K562 (cell line): ENCODE measurements at regions not wholly inside any gene's neighbourhood (a gene's known extent, or its start where the extent isn't known, plus 50 kb on each side); places are given as distances from the start of the nearest gene placed in this dataset.

Source experiments
- ATAC-seq: fragments of 200-7000 bp; cut with Tn5 transposase; 3 replicates; pipeline ENCODE4 v1.9.1; 2020; ENCODE audit warnings: moderate library complexity
- BruUV-seq: library from RNA; stranded (reverse); fragments of 400-500 nt; replicated peaks from 2 replicates; lab custom pipeline; 2021; lab: Mats Ljungman, UMichigan
- CTCF ChIA-PET: fragments of 300-600 bp; formaldehyde crosslinking; extraction: SDS; loops from one replicate; lab custom pipeline; 2021; ENCODE audit warnings: low intra/inter-chr PET ratio; lab: Yijun Ruan, JAX
- POLR2A ChIA-PET: fragments of 300-600, 350-650 bp; sonication (Branson Sonifier 250); formaldehyde crosslinking; extraction: SDS; loops from one replicate; lab custom pipeline; 2021; ENCODE audit warnings: antibody characterized with exemption, inconsistent platforms; lab: Yijun Ruan, JAX
- DNase-seq, 4 experiments: peaks; one replicate each; pipeline versions ENCODE4 v3.0.0 to v3.0.0-alpha.2; 2011 to 2018; ENCODE audit warnings: low spot score in 3 of 4, mixed read lengths in 3 of 4; ENCODE audit errors: extremely low read depth in 1 of 4
- FAIRE-seq: peaks from 2 replicates; lab custom pipeline; 2011; peaks lifted over from hg19 to GRCh38; lab: Jason Lieb, UNC
- H2AFZ ChIP-seq: 2 replicates; pipeline ENCODE4 v1.6.0; 2011; ENCODE audit warnings: low read depth, low read length, control low read depth, inconsistent platforms
- H3K27ac ChIP-seq: fragments of 200-600 bp; 3 replicates; pipeline ENCODE4 v1.8.0; 2011; ENCODE audit warnings: low read depth, mild to moderate bottlenecking, control low read depth, inconsistent platforms, low read length, moderate library complexity, mixed read lengths; ENCODE audit errors: extremely low read depth
- H3K27me3 ChIP-seq, 2 experiments: fragments of 300-600 bp in 1 of 2; 2 replicates in 1 of 2; 3 replicates in 1 of 2; pipeline versions ENCODE4 v1.6.0 to v1.8.0; 2011; ENCODE audit warnings: inconsistent platforms in 2 of 2, low read length in 2 of 2, mild to moderate bottlenecking in 1 of 2, mixed read lengths in 1 of 2, moderate library complexity in 1 of 2; ENCODE audit not compliant: control insufficient read depth in 2 of 2, insufficient read depth in 2 of 2
- H3K36me3 ChIP-seq: fragments of 300-600 bp; 3 replicates; pipeline ENCODE4 v1.8.0; 2011; ENCODE audit warnings: mild to moderate bottlenecking, low read length, inconsistent platforms; ENCODE audit not compliant: control insufficient read depth, insufficient read depth
- H3K4me1 ChIP-seq, 2 experiments: fragments of 200-600 bp in 1 of 2; replicated peaks in 1 of 2; 2 replicates in 1 of 2; 3 replicates in 1 of 2; pipeline versions ENCODE4 v1.5.1 to v1.8.0; 2011; ENCODE audit warnings: inconsistent platforms in 2 of 2, low read length in 2 of 2, mild to moderate bottlenecking in 1 of 2, mixed read lengths in 1 of 2, moderate library complexity in 1 of 2; ENCODE audit not compliant: control insufficient read depth in 2 of 2, insufficient read depth in 2 of 2
- H3K4me2 ChIP-seq: 2 replicates; pipeline ENCODE4 v1.6.1; 2011; ENCODE audit warnings: low read length, control low read depth, inconsistent platforms, mixed read lengths; ENCODE audit not compliant: insufficient read depth
- H3K4me3 ChIP-seq: fragments of 200-600 bp; sonication (generic), shearing (Covaris generic); 2 replicates; pipeline ENCODE4 v1.5.1; 2016; ENCODE audit warnings: control low read depth, inconsistent platforms
- H3K79me2 ChIP-seq: fragments of 200-600 bp; 3 replicates; pipeline ENCODE4 v1.8.0; 2011; ENCODE audit warnings: low read length, inconsistent platforms; ENCODE audit not compliant: control insufficient read depth, insufficient read depth
- H3K9ac ChIP-seq, 2 experiments: 2 replicates each; pipeline versions ENCODE4 v1.6.0 to v1.6.1; 2011; ENCODE audit warnings: low read depth in 2 of 2, low read length in 2 of 2, control low read depth in 1 of 2, inconsistent platforms in 1 of 2, mild to moderate bottlenecking in 1 of 2, mixed read lengths in 1 of 2; ENCODE audit not compliant: insufficient read depth in 1 of 2
- H3K9me1 ChIP-seq: one replicate; pipeline ENCODE4 v1.6.0; 2011; ENCODE audit warnings: inconsistent platforms, mild to moderate bottlenecking, low read length, moderate library complexity; ENCODE audit not compliant: control insufficient read depth, insufficient read depth
- H3K9me3 ChIP-seq: replicated peaks from 2 replicates; pipeline ENCODE4 v1.5.1; 2011; ENCODE audit warnings: low read depth, low read length, inconsistent platforms; ENCODE audit not compliant: control insufficient read depth, insufficient read depth
- H4K20me1 ChIP-seq: replicated peaks from 2 replicates; pipeline ENCODE4 v1.6.1; 2011; ENCODE audit warnings: low read length, inconsistent platforms, mixed read lengths; ENCODE audit not compliant: control insufficient read depth, insufficient read depth
- GATAD2B ChIP-seq: fragments of 450-650 bp; IDR thresholded peaks from 2 replicates; pipeline ENCODE4 v1.6.1; 2017; ENCODE audit warnings: mild to moderate bottlenecking, borderline replicate concordance
- RAD21 ChIP-seq, 2 experiments: fragments of 250-450 bp in 1 of 2; fragments of 450-650 bp in 1 of 2; sonication (Bioruptor Pico) in 1 of 2; formaldehyde crosslinking in 1 of 2; IDR thresholded peaks in 1 of 2; conservative IDR thresholded peaks in 1 of 2; 2 replicates each; pipeline versions ENCODE4 v1.4.0 to v1.8.0; 2020 to 2022; ENCODE audit warnings: mild to moderate bottlenecking in 2 of 2, moderate library complexity in 1 of 2
- WGBS: fragments of 100-300 bp; shearing (Covaris generic); methylation state at CpG from one replicate; pipeline ENCODE4 v1.1.6; 2016; ENCODE audit warnings: low coverage, mixed read lengths; ENCODE audit not compliant: insufficient coverage; ENCODE audit errors: missing lambda C conversion rate; 5-methylcytosine and 5-hydroxymethylcytosine counted together
- in situ Hi-C: fragments of 300-500 bp; cut with MboI; formaldehyde crosslinking; loops from 4 replicates; pipeline ENCODE4 v1.15.0; 2018; ENCODE audit warnings: inconsistent platforms, mixed read lengths
- intact Hi-C: fragments of 100-400 bp; cut with micrococcal nuclease; formaldehyde crosslinking; loops from 2 replicates; pipeline ENCODE4 v1.14.2; 2022
- TF ChIP-seq, protein P1 (sequence below): fragments of 250-450 bp; sonication (Bioruptor Pico); IDR thresholded peaks from 2 replicates; pipeline ENCODE4 v1.8.0; 2021; ENCODE audit warnings: mild to moderate bottlenecking, moderate library complexity
- TF ChIP-seq, protein P2 (sequence below), 2 experiments: fragments of 450-650 bp; formaldehyde crosslinking in 1 of 2; IDR thresholded peaks; 2 replicates each; pipeline versions ENCODE4 v1.4.0 to v1.6.1; 2014 to 2020; ENCODE audit warnings: mild to moderate bottlenecking in 2 of 2, borderline replicate concordance in 1 of 2, low read depth in 1 of 2
- TF ChIP-seq, protein P3 (sequence below), 2 experiments: fragments of 450-650 bp in 1 of 2; sonication (generic) in 1 of 2; formaldehyde crosslinking in 1 of 2; IDR thresholded peaks in 1 of 2; conservative IDR thresholded peaks in 1 of 2; 2 replicates each; pipeline versions ENCODE4 v1.6.1 to v1.8.1; 2016 to 2023; ENCODE audit warnings: mild to moderate bottlenecking in 2 of 2, moderate library complexity in 2 of 2, inconsistent platforms in 1 of 2, missing genetic modification reagents in 1 of 2
- TF ChIP-seq, protein P4 (sequence below), 3 experiments: IDR thresholded peaks in 2 of 3; conservative IDR thresholded peaks in 1 of 3; 2 replicates each; pipeline ENCODE4 v1.5.1; 2011 to 2012; ENCODE audit warnings: low read length in 3 of 3, mild to moderate bottlenecking in 3 of 3, control low read depth in 2 of 3, improper control_type of control experiment in 1 of 3, inconsistent platforms in 1 of 3, low read depth in 1 of 3, mixed read lengths in 1 of 3, moderate library complexity in 1 of 3; ENCODE audit not compliant: insufficient read depth in 2 of 3

DNA sequence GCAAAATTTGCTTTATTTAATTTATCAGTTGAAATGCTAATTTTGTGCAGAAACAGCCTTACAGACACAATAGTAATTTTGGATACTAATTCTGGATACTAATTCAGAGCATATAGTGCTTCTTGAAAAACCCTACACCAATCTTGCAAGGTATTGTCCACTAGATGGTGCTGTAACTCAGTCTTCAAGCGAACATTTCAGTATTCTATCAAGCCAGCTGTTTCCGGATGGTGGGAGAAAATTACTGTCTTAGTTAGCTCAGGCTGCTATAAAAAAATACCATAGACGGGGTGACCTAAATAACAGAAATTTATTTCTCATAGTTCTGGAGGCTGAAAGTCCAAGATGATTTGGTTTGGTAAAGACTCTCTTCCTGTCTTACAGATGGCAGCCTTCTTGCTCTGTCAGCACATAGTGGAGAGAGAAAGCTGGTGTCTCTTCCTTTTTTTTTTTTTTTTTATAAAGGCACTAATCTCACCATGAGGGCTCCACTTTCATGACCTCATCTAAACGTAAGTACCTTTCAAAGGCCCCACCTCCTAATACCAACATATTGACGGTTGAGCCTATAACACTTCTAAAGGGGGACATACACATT, 1306.5 kb upstream of the CDH9 start:
- ATAC-seq (0 out of 3 replicates have a peak, but pooled peaks have one; percentile 37), FAIRE-seq (peak; percentile 44), DNase-seq (peak; percentile 8 to 49 (median 18))
- H3K9me3 ChIP-seq = no peaks in the 10 kb centered on the region
- CTCF ChIA-PET = no interaction called here
- H4K20me1 ChIP-seq = no peaks in the 10 kb centered on the region
- no peak overlapping the region for H3K4me3 ChIP-seq
- intact Hi-C loops (loop anchor here (5.0 kb wide), 1 partner anchor 422 kb away; no protein-coding TSS in a partner anchor), in situ Hi-C loops (loop anchor here (25.0 kb wide), 1 partner anchor 417 kb away; no protein-coding TSS in a partner anchor)
- POLR2A ChIA-PET = interaction anchor here (0.6 kb wide), 1 partner anchor 181 kb away, joined by 3 read pairs; no protein-coding TSS in a partner anchor
- H3K9me1 ChIP-seq = no peaks in the 10 kb centered on the region
- WGBS = 2% methylated on average over 5 of the region's 5 CpGs
- TF ChIP-seq, protein P1, sequence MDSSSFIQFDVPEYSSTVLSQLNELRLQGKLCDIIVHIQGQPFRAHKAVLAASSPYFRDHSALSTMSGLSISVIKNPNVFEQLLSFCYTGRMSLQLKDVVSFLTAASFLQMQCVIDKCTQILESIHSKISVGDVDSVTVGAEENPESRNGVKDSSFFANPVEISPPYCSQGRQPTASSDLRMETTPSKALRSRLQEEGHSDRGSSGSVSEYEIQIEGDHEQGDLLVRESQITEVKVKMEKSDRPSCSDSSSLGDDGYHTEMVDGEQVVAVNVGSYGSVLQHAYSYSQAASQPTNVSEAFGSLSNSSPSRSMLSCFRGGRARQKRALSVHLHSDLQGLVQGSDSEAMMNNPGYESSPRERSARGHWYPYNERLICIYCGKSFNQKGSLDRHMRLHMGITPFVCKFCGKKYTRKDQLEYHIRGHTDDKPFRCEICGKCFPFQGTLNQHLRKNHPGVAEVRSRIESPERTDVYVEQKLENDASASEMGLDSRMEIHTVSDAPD (CRISPR knock-in tag) = no peak
- peak; percentile 68 to 82 for TF ChIP-seq RAD21 (CRISPR knock-in tag; conservative IDR thresholded peaks at IDR 0.05 in 1 of 2, IDR thresholded peaks at IDR 0.05 in 1 of 2)
- TF ChIP-seq, protein P2, sequence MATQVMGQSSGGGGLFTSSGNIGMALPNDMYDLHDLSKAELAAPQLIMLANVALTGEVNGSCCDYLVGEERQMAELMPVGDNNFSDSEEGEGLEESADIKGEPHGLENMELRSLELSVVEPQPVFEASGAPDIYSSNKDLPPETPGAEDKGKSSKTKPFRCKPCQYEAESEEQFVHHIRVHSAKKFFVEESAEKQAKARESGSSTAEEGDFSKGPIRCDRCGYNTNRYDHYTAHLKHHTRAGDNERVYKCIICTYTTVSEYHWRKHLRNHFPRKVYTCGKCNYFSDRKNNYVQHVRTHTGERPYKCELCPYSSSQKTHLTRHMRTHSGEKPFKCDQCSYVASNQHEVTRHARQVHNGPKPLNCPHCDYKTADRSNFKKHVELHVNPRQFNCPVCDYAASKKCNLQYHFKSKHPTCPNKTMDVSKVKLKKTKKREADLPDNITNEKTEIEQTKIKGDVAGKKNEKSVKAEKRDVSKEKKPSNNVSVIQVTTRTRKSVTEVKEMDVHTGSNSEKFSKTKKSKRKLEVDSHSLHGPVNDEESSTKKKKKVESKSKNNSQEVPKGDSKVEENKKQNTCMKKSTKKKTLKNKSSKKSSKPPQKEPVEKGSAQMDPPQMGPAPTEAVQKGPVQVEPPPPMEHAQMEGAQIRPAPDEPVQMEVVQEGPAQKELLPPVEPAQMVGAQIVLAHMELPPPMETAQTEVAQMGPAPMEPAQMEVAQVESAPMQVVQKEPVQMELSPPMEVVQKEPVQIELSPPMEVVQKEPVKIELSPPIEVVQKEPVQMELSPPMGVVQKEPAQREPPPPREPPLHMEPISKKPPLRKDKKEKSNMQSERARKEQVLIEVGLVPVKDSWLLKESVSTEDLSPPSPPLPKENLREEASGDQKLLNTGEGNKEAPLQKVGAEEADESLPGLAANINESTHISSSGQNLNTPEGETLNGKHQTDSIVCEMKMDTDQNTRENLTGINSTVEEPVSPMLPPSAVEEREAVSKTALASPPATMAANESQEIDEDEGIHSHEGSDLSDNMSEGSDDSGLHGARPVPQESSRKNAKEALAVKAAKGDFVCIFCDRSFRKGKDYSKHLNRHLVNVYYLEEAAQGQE (IDR thresholded peaks at IDR 0.05; ENCODE audit: borderline replicate concordance) = peak; percentile 26; the same call in 1 of the 2 replicates
- TF ChIP-seq, protein P2 (CRISPR knock-in tag; IDR thresholded peaks at IDR 0.05; ENCODE audit: low read depth) = no peak
- TF ChIP-seq, protein P3, sequence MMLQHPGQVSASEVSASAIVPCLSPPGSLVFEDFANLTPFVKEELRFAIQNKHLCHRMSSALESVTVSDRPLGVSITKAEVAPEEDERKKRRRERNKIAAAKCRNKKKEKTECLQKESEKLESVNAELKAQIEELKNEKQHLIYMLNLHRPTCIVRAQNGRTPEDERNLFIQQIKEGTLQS (IDR thresholded peaks at IDR 0.05) = no peak
- TF ChIP-seq, protein P3 (CRISPR knock-in tag; conservative IDR thresholded peaks at IDR 0.05) = no peak
- TF ChIP-seq GATAD2B = no peak
- TF ChIP-seq, protein P4, sequence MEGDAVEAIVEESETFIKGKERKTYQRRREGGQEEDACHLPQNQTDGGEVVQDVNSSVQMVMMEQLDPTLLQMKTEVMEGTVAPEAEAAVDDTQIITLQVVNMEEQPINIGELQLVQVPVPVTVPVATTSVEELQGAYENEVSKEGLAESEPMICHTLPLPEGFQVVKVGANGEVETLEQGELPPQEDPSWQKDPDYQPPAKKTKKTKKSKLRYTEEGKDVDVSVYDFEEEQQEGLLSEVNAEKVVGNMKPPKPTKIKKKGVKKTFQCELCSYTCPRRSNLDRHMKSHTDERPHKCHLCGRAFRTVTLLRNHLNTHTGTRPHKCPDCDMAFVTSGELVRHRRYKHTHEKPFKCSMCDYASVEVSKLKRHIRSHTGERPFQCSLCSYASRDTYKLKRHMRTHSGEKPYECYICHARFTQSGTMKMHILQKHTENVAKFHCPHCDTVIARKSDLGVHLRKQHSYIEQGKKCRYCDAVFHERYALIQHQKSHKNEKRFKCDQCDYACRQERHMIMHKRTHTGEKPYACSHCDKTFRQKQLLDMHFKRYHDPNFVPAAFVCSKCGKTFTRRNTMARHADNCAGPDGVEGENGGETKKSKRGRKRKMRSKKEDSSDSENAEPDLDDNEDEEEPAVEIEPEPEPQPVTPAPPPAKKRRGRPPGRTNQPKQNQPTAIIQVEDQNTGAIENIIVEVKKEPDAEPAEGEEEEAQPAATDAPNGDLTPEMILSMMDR (IDR thresholded peaks at IDR 0.05 in 2 of 3, conservative IDR thresholded peaks at IDR 0.05 in 1 of 3; ENCODE audit: insufficient read depth in 2 of 3, low read depth in 1 of 3, low read length in 3 of 3) = peak in 2 of 3 experiments; percentile 30 to 49; a peak in 3 of 6 replicates
- no TSS peak for BruUV-seq
- no peak overlapping the region for H3K27ac ChIP-seq
- no peak overlapping the region for H2AFZ ChIP-seq
- H3K9ac ChIP-seq = no peak overlapping the region
- H3K4me1 ChIP-seq = no peaks in the 10 kb centered on the region
- H3K27me3 ChIP-seq = no peaks in the 10 kb centered on the region
- no peaks in the 10 kb centered on the region for H3K36me3 ChIP-seq
- no peaks in the 10 kb centered on the region for H3K79me2 ChIP-seq
- no peak overlapping the region for H3K4me2 ChIP-seq
